ENCODE measurements at regions not wholly inside any gene's neighbourhood (a gene's known extent, or its start where the extent isn't known, plus 50 kb on each side); places are given as distances from the start of the nearest gene placed in this dataset.

- no peak for DNase-seq (ENCODE audit: low read depth)
- TF ChIP-seq CTCF (conservative IDR thresholded peaks at IDR 0.05; ENCODE audit: low read length) = no peak
- H3K4me3 ChIP-seq (ENCODE audit: low read length) = no peak overlapping the region
Measured at GRCh38 chr18:67951137-67951536, 434.6 kb upstream of the DSEL start.

GRCh38 chr18:67938660-67939059 lies 422.1 kb upstream of the DSEL start:
- H3K4me3 ChIP-seq (ENCODE audit: low read length) = no peak overlapping the region
- TF ChIP-seq CTCF (conservative IDR thresholded peaks at IDR 0.05; ENCODE audit: low read length) = no peak
- peak; percentile 75 for DNase-seq (ENCODE audit: low read depth)

- no peak overlapping the region for H3K4me3 ChIP-seq (ENCODE audit: low read length)
- no peak for TF ChIP-seq CTCF (conservative IDR thresholded peaks at IDR 0.05; ENCODE audit: low read length)
- no peak for DNase-seq (ENCODE audit: low read depth)
Measured at GRCh38 chr18:67935638-67936037, 419.1 kb upstream of the DSEL start.

- H3K4me3 ChIP-seq (ENCODE audit: low read length) = no peak overlapping the region
- DNase-seq (ENCODE audit: low read depth) = no peak
- no peak for TF ChIP-seq CTCF (conservative IDR thresholded peaks at IDR 0.05; ENCODE audit: low read length)
Measured at GRCh38 chr18:67933271-67933670, 416.8 kb upstream of the DSEL start.

GRCh38 chr18:67932271-67932670 lies 415.8 kb upstream of the DSEL start:
- no peak for TF ChIP-seq CTCF (conservative IDR thresholded peaks at IDR 0.05; ENCODE audit: low read length)
- no peak overlapping the region for H3K4me3 ChIP-seq (ENCODE audit: low read length)
- DNase-seq (ENCODE audit: low read depth) = peak; percentile 18

- DNase-seq (ENCODE audit: low read depth) = peak; percentile 55
- no peak overlapping the region for H3K4me3 ChIP-seq (ENCODE audit: low read length)
- no peak for TF ChIP-seq CTCF (conservative IDR thresholded peaks at IDR 0.05; ENCODE audit: low read length)
Measured at GRCh38 chr18:67926929-67927864, 410.7 kb upstream of the DSEL start.

- H3K4me3 ChIP-seq (ENCODE audit: low read length) = no peak overlapping the region
- no peak for DNase-seq (ENCODE audit: low read depth)
- TF ChIP-seq CTCF (conservative IDR thresholded peaks at IDR 0.05; ENCODE audit: low read length) = no peak
Measured at GRCh38 chr18:67924656-67925055, 408.1 kb upstream of the DSEL start.
